Lung (tissue), 11 donors: ENCODE measurements at regions not wholly inside any gene's neighbourhood (a gene's known extent, or its start where the extent isn't known, plus 50 kb on each side); places are given as distances from the start of the nearest gene placed in this dataset.

Experiments used
- ATAC-seq: fragments of 200-7000 bp; cut with Tn5 transposase; one replicate; pipeline ENCODE4 v1.9.1; 2020; ENCODE audit warnings: moderate number of reproducible peaks; ENCODE audit not compliant: insufficient read depth, low FRiP score
- DNase-seq, 3 donors: peaks; one replicate each; pipeline ENCODE4 v3.0.0-alpha.2; 2013 to 2017
- H3K27ac ChIP-seq, 2 donors: one replicate each; pipeline ENCODE4 v1.5.1; 2013; ENCODE audit warnings: mild to moderate bottlenecking in 2 of 2, moderate library complexity in 2 of 2, control low read depth in 1 of 2, inconsistent platforms in 1 of 2, low read depth in 1 of 2, low read length in 1 of 2
- H3K27me3 ChIP-seq, 3 donors: one replicate each; pipeline ENCODE4 v1.5.1; 2013; ENCODE audit warnings: low read length in 2 of 3; ENCODE audit not compliant: control insufficient read depth in 3 of 3, insufficient read depth in 3 of 3
- H3K36me3 ChIP-seq, 4 donors: one replicate each; pipeline ENCODE4 v1.5.1; 2013; ENCODE audit warnings: low read length in 4 of 4, mild to moderate bottlenecking in 1 of 4, moderate library complexity in 1 of 4; ENCODE audit not compliant: control insufficient read depth in 4 of 4, insufficient read depth in 4 of 4
- H3K4me1 ChIP-seq, 5 donors: one replicate each; pipeline ENCODE4 v1.5.1; 2013; ENCODE audit warnings: low read length in 5 of 5, mild to moderate bottlenecking in 2 of 5, moderate library complexity in 1 of 5; ENCODE audit not compliant: control insufficient read depth in 5 of 5, insufficient read depth in 5 of 5
- H3K4me3 ChIP-seq: one replicate; pipeline ENCODE4 v1.5.1; 2013; ENCODE audit warnings: mild to moderate bottlenecking, control low read depth, moderate library complexity
- H3K9ac ChIP-seq, 2 donors: one replicate each; pipeline ENCODE4 v1.5.1; 2013; ENCODE audit warnings: low read length in 2 of 2, control low read depth in 1 of 2; ENCODE audit not compliant: insufficient read depth in 1 of 2
- H3K9me3 ChIP-seq, 4 donors: one replicate each; pipeline ENCODE4 v1.5.1; 2013; ENCODE audit warnings: low read length in 3 of 4, mild to moderate bottlenecking in 1 of 4, moderate library complexity in 1 of 4; ENCODE audit not compliant: control insufficient read depth in 4 of 4, insufficient read depth in 3 of 4
- CTCF ChIP-seq: IDR thresholded peaks from 2 replicates; pipeline ENCODE4 v1.5.1; 2012; ENCODE audit warnings: mild to moderate bottlenecking; ENCODE audit errors: control extremely low read depth, extremely low read depth
- WGBS, 2 donors: extraction: QIAGEN DNeasy Blood & Tissue Kit; methylation state at CpG; one replicate each; pipeline ENCODE4 v1.1.7; 2013; 5-methylcytosine and 5-hydroxymethylcytosine counted together
- donor health status: control.
- donor health status: control.
- donor health status: Bipolar disorder and iron deficiency.
- donor health status: healthy.
- donor health status: DM: yes; HTN: yes; CAD: no.

- TF ChIP-seq CTCF, result no peak
- Histone ChIP-seq H3K4me1 (peaks cover 0 to 2% (median 0%) of the 10 kb centered on the region in 5 donors), H3K4me3 (no peak overlapping the region), H3K27me3 (no peaks in the 10 kb centered on the region), H3K27ac (no peak overlapping the region), H3K36me3 (no peaks in the 10 kb centered on the region), H3K9ac (no peak overlapping the region), H3K9me3 (no peaks in the 10 kb centered on the region)
- no peak for DNase-seq
- no peak for ATAC-seq
- WGBS, 2 donors, result 96 to 98% methylated on average over 2 of the region's 2 CpGs
Measured at GRCh38 chr2:106041150-106041549, 153.0 kb downstream of the UXS1 start.

GRCh38 chr2:106039634-106040315 lies 154.3 kb downstream of the UXS1 start:
- Histone ChIP-seq H3K4me1 (peaks cover 0 to 2% (median 0%) of the 10 kb centered on the region in 5 donors), H3K27ac (no peak overlapping the region), H3K36me3 (no peaks in the 10 kb centered on the region), H3K9me3 (no peaks in the 10 kb centered on the region), H3K4me3 (no peak overlapping the region), H3K27me3 (no peaks in the 10 kb centered on the region), H3K9ac (no peak overlapping the region)
- ATAC-seq (no peak), DNase-seq (no peak)
- 73 to 84% methylated on average over 4 of the region's 4 CpGs for WGBS, 2 donors
- TF ChIP-seq CTCF, result no peak

GRCh38 chr2:106038601-106039375 lies 155.3 kb downstream of the UXS1 start:
- TF ChIP-seq CTCF, result no peak
- no peak for DNase-seq
- H3K27ac ChIP-seq, result no peak overlapping the region
- H3K27me3 ChIP-seq, result no peaks in the 10 kb centered on the region
- no peak overlapping the region for H3K4me3 ChIP-seq
- WGBS, 2 donors, result 62 to 69% methylated on average over 12 of the region's 12 CpGs
- H3K9ac ChIP-seq, result no peak overlapping the region
- H3K36me3 ChIP-seq, result no peaks in the 10 kb centered on the region
- no peaks in the 10 kb centered on the region for H3K9me3 ChIP-seq
- peaks cover 0 to 4% (median 0%) of the 10 kb centered on the region in 5 donors for H3K4me1 ChIP-seq
- ATAC-seq, result no peak
